ENCODE measurements at regions not wholly inside any gene's neighbourhood (a gene's known extent, or its start where the extent isn't known, plus 50 kb on each side); places are given as distances from the start of the nearest gene placed in this dataset.

- TF ChIP-seq POLR2A (IDR thresholded peaks at IDR 0.05): no peak
- TF ChIP-seq CTCF (IDR thresholded peaks at IDR 0.05): no peak
Observed at GRCh38 chr6:11644601-11645000, 107.1 kb downstream of the TMEM170B start.

All from breast epithelium (tissue), 3 donors.